Psoas muscle (tissue), 7 donors: ENCODE measurements at regions not wholly inside any gene's neighbourhood (a gene's known extent, or its start where the extent isn't known, plus 50 kb on each side); places are given as distances from the start of the nearest gene placed in this dataset.
A peak's percentile ranks its signal among the peaks of the same experiment; 100 is the strongest.
"Not testable (repeated sequence)": the region's sequence is repeated elsewhere in the genome, so short reads cannot be mapped to it uniquely, and the experiment has no call there.

Experiments used
- ATAC-seq, 4 donors: fragments of 200-7000 bp; cut with Tn5 transposase; one replicate each; pipeline ENCODE4 v1.9.1; 2020; ENCODE audit warnings: moderate library complexity in 3 of 4, mild to moderate bottlenecking in 2 of 4
- DNase-seq, 2 donors: peaks; one replicate each; pipeline ENCODE4 v3.0.0-alpha.2; 2020
- H3K27ac ChIP-seq: fragments of 200-600 bp; one replicate; pipeline ENCODE4 v1.8.0; 2022
- H3K27me3 ChIP-seq, 3 donors: fragments of 200-600 bp in 1 of 3; one replicate each; pipeline versions ENCODE4 v1.6.1 to v1.8.0; 2013 to 2022; ENCODE audit warnings: low read length in 2 of 3, mild to moderate bottlenecking in 2 of 3, moderate library complexity in 1 of 3; ENCODE audit not compliant: insufficient read depth in 3 of 3
- H3K36me3 ChIP-seq, 2 donors: fragments of 200-600 bp in 1 of 2; one replicate each; pipeline versions ENCODE4 v1.6.1 to v1.8.0; 2013 to 2022; ENCODE audit warnings: low read depth in 1 of 2, mild to moderate bottlenecking in 1 of 2, moderate library complexity in 1 of 2; ENCODE audit not compliant: insufficient read depth in 1 of 2
- H3K4me1 ChIP-seq: fragments of 200-600 bp; one replicate; pipeline ENCODE4 v1.8.0; 2022
- H3K4me3 ChIP-seq: fragments of 200-600 bp; one replicate; pipeline ENCODE4 v1.8.0; 2022; ENCODE audit warnings: mild to moderate bottlenecking
- H3K9me3 ChIP-seq: fragments of 200-600 bp; one replicate; pipeline ENCODE4 v1.8.0; 2022
- WGBS, 3 donors: extraction: QIAGEN DNeasy Blood & Tissue Kit; methylation state at CpG; one replicate each; pipeline versions ENCODE4 v1.1.6 to v1.1.7; 2013; 5-methylcytosine and 5-hydroxymethylcytosine counted together
- intact Hi-C, 2 donors: fragments of 100-400 bp; cut with DNase I; formaldehyde crosslinking; loops; one replicate each; pipeline versions ENCODE4 v1.11.0 to v1.14.2; 2022
- TF ChIP-seq, protein P1 (sequence below): fragments of 200-600 bp; IDR thresholded peaks from one replicate; pipeline ENCODE4 v1.8.0; 2022; ENCODE audit warnings: antibody characterized with exemption
- donor health status: healthy with polysubstance abuse.
- donor health status: DM: no; HTN: no; CAD: no; lungs with moderate emphysema.
- donor health status: Bipolar disorder and iron deficiency.
- donor health status: healthy.
- donor health status: DM: yes; HTN: yes; CAD: no.
- donor health status: DM: no; HTN: no; CAD: no.
- donor health status: DM: yes; HTN: yes; CAD: no.

DNA sequence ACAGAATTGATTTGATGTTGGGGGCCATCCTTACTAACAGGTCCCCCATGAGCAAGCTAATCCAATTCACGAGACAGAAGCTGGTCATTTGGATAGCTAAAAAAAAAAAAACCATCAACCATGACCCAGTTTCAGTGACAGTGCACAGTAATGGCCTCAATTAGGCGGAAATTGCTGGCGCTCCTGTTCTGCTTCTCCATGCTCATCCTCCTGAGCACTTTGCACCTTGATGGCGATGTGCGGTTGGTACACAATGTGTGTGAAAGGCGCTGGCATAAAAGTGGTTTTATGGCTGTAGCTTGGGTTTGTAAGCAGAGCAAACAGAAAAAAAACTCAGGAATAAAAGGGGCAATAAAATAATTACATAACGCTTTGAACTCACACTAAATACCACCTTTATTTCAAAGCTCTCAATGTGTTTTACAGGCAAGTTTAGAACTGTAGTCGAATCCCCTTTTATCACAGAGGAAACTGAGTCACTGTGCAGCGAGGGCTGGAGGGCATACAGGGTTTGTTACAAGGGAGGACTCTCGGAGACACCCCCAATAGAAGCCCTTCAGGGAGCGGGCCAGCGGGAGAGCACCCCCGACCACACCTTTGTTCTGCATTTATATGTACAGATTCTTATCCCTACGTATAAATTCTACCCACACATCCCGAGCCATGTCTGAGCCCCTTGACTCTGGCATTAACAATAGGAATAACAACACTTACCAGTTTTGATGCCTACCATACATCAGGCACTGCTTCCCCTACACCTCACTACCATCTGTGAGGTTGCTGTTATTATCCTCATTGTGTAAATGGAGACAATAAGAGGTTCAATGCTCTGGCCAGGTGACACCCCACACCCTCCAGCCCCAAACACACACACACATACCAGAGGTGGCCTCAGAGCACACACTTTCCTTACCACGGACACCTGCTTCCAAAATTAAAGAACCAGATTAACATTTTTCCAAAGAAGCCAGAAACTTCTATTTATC lies 213.5 kb upstream of the IRF2BP2 start:
- Histone ChIP-seq H3K4me1 (no peaks in the 10 kb centered on the region), H3K27me3 (no peaks in the 10 kb centered on the region), H3K9me3 (no peaks in the 10 kb centered on the region), H3K27ac (no peak overlapping the region), H3K4me3 (no peak overlapping the region), H3K36me3 (no peaks in the 10 kb centered on the region)
- intact Hi-C loops = no loop called here
- DNase-seq (no peak), ATAC-seq (no peak)
- 91 to 95% (median 95%) methylated on average over 16 of the region's 16 CpGs for WGBS, 3 donors
- TF ChIP-seq, protein P1, sequence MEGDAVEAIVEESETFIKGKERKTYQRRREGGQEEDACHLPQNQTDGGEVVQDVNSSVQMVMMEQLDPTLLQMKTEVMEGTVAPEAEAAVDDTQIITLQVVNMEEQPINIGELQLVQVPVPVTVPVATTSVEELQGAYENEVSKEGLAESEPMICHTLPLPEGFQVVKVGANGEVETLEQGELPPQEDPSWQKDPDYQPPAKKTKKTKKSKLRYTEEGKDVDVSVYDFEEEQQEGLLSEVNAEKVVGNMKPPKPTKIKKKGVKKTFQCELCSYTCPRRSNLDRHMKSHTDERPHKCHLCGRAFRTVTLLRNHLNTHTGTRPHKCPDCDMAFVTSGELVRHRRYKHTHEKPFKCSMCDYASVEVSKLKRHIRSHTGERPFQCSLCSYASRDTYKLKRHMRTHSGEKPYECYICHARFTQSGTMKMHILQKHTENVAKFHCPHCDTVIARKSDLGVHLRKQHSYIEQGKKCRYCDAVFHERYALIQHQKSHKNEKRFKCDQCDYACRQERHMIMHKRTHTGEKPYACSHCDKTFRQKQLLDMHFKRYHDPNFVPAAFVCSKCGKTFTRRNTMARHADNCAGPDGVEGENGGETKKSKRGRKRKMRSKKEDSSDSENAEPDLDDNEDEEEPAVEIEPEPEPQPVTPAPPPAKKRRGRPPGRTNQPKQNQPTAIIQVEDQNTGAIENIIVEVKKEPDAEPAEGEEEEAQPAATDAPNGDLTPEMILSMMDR = no peak

DNA sequence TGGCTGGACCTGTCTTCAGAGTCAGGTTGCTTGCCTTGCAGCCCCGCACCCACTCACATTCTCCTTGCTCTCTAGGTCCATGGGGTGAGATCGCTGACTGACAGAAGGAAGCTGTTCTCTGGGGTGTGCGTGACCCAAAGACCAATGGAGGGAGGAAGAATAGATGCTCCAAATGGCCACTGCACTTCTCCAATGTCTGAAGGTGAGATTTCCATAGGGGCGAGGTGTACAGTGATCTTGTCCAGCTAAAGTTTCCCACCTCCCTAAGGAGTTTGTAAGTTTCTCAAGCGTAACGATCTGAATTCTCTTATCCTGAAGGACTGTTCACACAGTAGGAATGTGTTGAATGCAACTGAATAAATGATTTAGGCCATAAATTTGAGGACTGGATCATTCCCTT lies 211.9 kb upstream of the IRF2BP2 start:
- H3K9me3 ChIP-seq = no peaks in the 10 kb centered on the region
- DNase-seq (no peak), ATAC-seq (no peak)
- no peaks in the 10 kb centered on the region for H3K4me1 ChIP-seq
- TF ChIP-seq, protein P1 = no peak
- no peak overlapping the region for H3K27ac ChIP-seq
- whole genome bisulfite sequencing, 3 donors = 98 to 99% (median 99%) methylated on average over 6 of the region's 6 CpGs
- H3K27me3 ChIP-seq = no peaks in the 10 kb centered on the region
- H3K4me3 ChIP-seq = no peak overlapping the region
- intact Hi-C loops = no loop called here
- no peaks in the 10 kb centered on the region for H3K36me3 ChIP-seq

DNA sequence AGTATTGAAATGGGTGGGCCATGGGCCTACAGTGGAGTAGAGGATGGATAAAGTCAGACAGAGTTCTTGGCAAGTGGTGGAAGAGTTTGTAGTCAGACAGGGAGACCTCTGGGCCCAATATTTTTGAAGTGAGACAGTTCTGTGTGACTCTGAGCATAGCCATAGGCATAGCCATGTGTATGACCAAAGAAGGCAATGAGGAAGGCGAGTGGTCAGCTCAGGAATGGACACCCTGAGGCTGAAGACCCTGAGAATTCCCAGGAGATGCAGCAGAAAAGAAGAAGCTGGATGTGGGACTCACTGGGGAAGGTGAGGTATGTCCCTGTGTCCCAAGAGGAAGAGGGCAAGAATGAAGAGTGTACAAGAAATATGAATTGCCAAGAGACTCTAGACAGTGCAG lies 210.6 kb upstream of the IRF2BP2 start:
- WGBS, 3 donors = 87 to 100% (median 93%) methylated on average over 1 of the region's 1 CpG
- Histone ChIP-seq H3K4me3 (no peak overlapping the region), H3K4me1 (no peaks in the 10 kb centered on the region), H3K27ac (no peak overlapping the region), H3K36me3 (no peaks in the 10 kb centered on the region), H3K27me3 (no peaks in the 10 kb centered on the region), H3K9me3 (no peaks in the 10 kb centered on the region)
- intact Hi-C loops = no loop called here
- DNase-seq (no peak), ATAC-seq (no peak)
- TF ChIP-seq, protein P1 = no peak

DNA sequence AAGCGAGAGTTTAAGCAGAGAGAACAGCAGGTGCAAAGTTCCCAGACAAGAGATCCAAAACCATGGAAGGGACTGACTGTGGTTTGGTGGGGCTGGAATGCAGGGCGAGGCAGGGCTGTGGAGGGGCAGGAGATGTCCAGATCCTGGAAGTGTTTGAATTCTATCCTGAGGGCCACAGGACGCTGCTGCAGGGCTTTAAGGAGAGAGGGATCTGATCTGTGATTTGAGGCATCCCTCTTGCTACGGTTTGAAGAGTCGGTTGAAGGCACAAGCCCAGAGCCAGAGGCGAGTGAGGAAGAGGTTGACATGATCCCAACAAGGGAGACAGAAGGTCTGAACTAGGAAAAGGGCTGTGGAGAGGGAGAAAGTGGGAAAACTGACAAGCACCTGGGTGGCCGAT lies 209.9 kb upstream of the IRF2BP2 start:
- WGBS, 3 donors = 86 to 91% (median 91%) methylated on average over 5 to 6 of the region's 7 CpGs
- H3K27me3 ChIP-seq, H3K9me3 ChIP-seq, H3K36me3 ChIP-seq, DNase-seq, H3K4me3 ChIP-seq, intact Hi-C loops, H3K4me1 ChIP-seq, ATAC-seq, H3K27ac ChIP-seq: not testable (repeated sequence)

DNA sequence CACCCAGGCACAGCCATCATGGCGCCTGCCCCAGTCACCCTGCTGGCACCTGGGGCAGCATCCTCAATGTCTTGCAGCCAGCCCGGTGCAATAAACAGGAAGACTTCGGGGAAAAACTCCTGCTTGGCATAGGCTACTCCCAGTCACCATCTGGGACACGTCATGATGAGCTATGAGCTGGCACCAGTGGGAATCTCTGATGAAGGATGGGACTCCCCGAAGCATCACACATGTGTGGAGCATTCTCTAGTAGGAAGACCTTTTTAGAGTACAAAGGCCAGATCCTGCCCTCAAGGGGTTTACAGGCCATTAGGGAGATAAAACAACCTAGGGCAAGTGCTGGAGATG lies 208.0 kb upstream of the IRF2BP2 start:
- H3K9me3 ChIP-seq, H3K4me3 ChIP-seq, H3K27me3 ChIP-seq, H3K27ac ChIP-seq, DNase-seq, H3K4me1 ChIP-seq, H3K36me3 ChIP-seq, intact Hi-C loops: not testable (repeated sequence)
- peak in 2 of 4 donors; percentile 20 to 32 for ATAC-seq
- WGBS, 3 donors = 62 to 82% (median 64%) methylated on average over 1 to 3 of the region's 5 CpGs

DNA sequence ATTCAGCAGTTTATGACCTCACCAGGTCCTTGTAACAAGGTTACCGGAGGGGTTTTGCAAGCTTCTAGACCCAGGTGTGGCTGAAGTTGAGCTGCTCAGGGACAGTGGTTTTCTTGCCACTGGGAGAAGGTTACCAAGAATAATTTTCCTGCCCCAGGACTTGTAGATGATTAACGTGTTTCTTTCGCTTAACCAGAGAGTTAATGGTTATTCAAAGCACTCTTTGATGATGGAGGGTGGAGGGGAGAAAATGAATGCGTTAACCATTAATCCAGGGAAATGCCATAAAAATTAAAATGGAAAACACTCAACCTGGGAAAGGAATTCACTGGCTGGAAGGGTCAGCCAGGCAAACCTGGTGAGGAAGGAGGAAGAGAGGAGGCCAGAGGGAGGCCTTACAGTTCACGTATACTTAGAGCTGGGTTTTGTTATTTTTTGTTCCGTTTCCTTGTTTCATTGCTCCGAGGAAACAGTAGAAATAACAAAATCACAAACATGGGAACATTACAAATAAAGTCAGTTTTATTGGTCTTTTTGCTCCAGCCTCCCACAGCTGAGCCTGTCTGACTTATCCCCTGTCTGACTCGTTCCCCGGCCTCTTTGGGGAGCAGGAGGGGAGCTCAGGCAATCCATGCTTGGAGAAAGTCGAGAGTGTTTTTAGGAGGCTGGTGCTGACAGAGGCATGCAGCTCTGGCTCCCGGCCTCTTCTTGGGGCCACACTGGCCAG lies 207.5 kb upstream of the IRF2BP2 start:
- H3K27me3 ChIP-seq, DNase-seq, intact Hi-C loops, H3K36me3 ChIP-seq, H3K4me1 ChIP-seq, H3K4me3 ChIP-seq, H3K9me3 ChIP-seq: not testable (repeated sequence)
- peak in 1 of 4 donors; percentile 7 for ATAC-seq
- 78 to 83% (median 80%) methylated on average over 11 of the region's 11 CpGs for whole genome bisulfite sequencing, 3 donors
- H3K27ac ChIP-seq = peak overlapping the region; percentile 41

DNA sequence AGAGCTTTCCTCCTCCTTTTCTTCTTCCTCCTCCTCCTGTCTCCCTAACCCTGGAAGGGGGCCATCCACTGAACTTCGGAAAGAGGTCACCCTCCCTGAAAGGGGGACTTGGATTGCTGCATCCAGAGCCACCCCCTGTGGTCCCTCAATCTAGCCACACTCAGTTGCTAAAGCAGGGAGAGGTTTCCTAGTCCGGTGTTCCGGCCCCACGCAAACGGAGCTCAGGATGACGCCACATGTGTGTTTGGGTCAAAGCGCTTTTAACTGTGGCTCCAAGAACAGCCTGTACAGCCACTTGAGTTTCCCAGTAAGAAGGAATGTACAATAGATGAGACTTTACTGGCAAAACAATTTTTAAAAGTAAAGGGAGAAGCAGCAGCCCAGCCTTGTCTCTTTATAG lies 206.9 kb upstream of the IRF2BP2 start:
- peak in 3 of 4 donors; percentile 55 to 71 (median 56) for ATAC-seq
- WGBS, 3 donors = 18 to 73% (median 20%) methylated on average over 6 to 7 of the region's 7 CpGs
- H3K27me3 ChIP-seq, intact Hi-C loops, H3K4me1 ChIP-seq, H3K36me3 ChIP-seq, H3K9me3 ChIP-seq: not testable (repeated sequence)
- Histone ChIP-seq H3K27ac (peak overlapping the region; percentile 41), H3K4me3 (peak overlapping the region; percentile 44)
- DNase-seq = peak; percentile 48 to 71

DNA sequence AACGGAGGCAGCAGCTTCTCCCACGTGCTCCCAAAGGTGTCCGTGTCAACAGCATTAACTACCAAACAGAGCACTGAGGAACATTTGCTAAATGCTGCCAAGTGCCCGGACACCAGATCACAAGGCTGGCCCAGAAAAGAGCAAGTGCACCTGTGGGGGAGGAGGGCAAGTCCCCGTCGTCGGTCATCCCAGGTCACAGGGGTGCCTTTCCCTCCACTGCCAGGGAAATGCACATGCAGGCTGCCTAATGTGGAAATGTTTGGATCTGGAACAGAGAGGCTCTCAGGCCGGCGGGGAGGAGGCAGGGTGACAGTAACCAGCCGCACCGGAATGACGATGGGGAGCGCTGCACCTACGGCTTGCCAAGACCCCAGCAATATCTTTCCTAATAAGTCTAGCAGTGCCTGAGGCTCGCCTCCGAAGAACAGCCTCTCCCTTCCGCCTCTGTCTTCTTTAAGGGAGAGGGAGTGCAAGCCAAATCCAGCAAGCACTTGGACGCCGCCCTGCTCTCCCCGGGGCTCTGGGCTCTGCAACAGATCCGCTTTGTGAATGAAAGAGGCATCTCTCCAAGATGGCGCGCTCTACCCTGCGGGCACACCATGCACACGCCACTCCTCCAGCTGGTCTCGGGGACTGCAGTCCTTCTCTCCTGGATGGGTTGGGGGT lies 206.3 kb upstream of the IRF2BP2 start:
- intact Hi-C loops = not testable (repeated sequence)
- H3K27ac ChIP-seq = peak overlapping the region; percentile 41
- 24 to 35% (median 28%) methylated on average over 19 to 20 of the region's 26 CpGs for WGBS, 3 donors

More for the DNA sequence above, 206.3 kb upstream of the IRF2BP2 start:
- ATAC-seq = peak; percentile 49 to 76 (median 60)
- DNase-seq = peak; percentile 69 to 86
- not testable (repeated sequence) for H3K27me3 ChIP-seq, H3K36me3 ChIP-seq, H3K4me1 ChIP-seq, H3K9me3 ChIP-seq
- H3K4me3 ChIP-seq = peak overlapping the region; percentile 44
